Colonic mucosa (tissue), 4 donors: ENCODE measurements at regions not wholly inside any gene's neighbourhood (a gene's known extent, or its start where the extent isn't known, plus 50 kb on each side); places are given as distances from the start of the nearest gene placed in this dataset.

Experiments used
- DNase-seq: peaks from one replicate; pipeline ENCODE4 v3.0.0-alpha.2; 2020
- H3K27ac ChIP-seq: fragments of 200-600 bp; one replicate; pipeline ENCODE4 v1.8.0; 2021
- H3K27me3 ChIP-seq: fragments of 200-600 bp; one replicate; pipeline ENCODE4 v1.8.0; 2021
- H3K36me3 ChIP-seq: fragments of 200-600 bp; one replicate; pipeline ENCODE4 v1.8.0; 2021
- H3K4me1 ChIP-seq: fragments of 200-600 bp; one replicate; pipeline ENCODE4 v1.8.0; 2021; ENCODE audit warnings: mild to moderate bottlenecking
- H3K4me3 ChIP-seq: fragments of 200-600 bp; one replicate; pipeline ENCODE4 v1.8.0; 2021
- H3K9ac ChIP-seq, 2 donors: one replicate each; pipeline ENCODE4 v1.7.0; 2013; ENCODE audit warnings: control low read depth in 2 of 2, low read depth in 2 of 2, low read length in 2 of 2
- H3K9me3 ChIP-seq: fragments of 200-600 bp; one replicate; pipeline ENCODE4 v1.8.0; 2021
- intact Hi-C: fragments of 100-400 bp; cut with DNase I; formaldehyde crosslinking; loops from one replicate; pipeline ENCODE4 v1.14.1; 2022
- TF ChIP-seq, protein P1 (sequence below): fragments of 200-600 bp; IDR thresholded peaks from one replicate; pipeline ENCODE4 v1.8.0; 2022; ENCODE audit warnings: antibody characterized with exemption, mild to moderate bottlenecking
- donor health status: healthy.
- donor health status: DM: no; HTN: no; CAD: no.
- donor health status: DM: no; HTN: no; CAD: no.

- no peak for DNase-seq
- no peak overlapping the region for H3K27ac ChIP-seq
- TF ChIP-seq, protein P1, sequence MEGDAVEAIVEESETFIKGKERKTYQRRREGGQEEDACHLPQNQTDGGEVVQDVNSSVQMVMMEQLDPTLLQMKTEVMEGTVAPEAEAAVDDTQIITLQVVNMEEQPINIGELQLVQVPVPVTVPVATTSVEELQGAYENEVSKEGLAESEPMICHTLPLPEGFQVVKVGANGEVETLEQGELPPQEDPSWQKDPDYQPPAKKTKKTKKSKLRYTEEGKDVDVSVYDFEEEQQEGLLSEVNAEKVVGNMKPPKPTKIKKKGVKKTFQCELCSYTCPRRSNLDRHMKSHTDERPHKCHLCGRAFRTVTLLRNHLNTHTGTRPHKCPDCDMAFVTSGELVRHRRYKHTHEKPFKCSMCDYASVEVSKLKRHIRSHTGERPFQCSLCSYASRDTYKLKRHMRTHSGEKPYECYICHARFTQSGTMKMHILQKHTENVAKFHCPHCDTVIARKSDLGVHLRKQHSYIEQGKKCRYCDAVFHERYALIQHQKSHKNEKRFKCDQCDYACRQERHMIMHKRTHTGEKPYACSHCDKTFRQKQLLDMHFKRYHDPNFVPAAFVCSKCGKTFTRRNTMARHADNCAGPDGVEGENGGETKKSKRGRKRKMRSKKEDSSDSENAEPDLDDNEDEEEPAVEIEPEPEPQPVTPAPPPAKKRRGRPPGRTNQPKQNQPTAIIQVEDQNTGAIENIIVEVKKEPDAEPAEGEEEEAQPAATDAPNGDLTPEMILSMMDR = no peak
- no peak overlapping the region for H3K4me3 ChIP-seq
- H3K9me3 ChIP-seq = no peaks in the 10 kb centered on the region
- H3K27me3 ChIP-seq = no peaks in the 10 kb centered on the region
- H3K9ac ChIP-seq = no peak overlapping the region
- intact Hi-C loops = no loop called here
- H3K36me3 ChIP-seq = no peaks in the 10 kb centered on the region
- no peaks in the 10 kb centered on the region for H3K4me1 ChIP-seq
Observed at GRCh38 chr3:177935047-177935446, 601.2 kb upstream of the KCNMB2 start.

GRCh38 chr3:177936721-177937120 lies 599.5 kb upstream of the KCNMB2 start:
- Histone ChIP-seq H3K9me3 (no peaks in the 10 kb centered on the region), H3K4me1 (no peaks in the 10 kb centered on the region), H3K27ac (no peak overlapping the region), H3K9ac (no peak overlapping the region), H3K27me3 (no peaks in the 10 kb centered on the region), H3K36me3 (no peaks in the 10 kb centered on the region), H3K4me3 (no peak overlapping the region)
- intact Hi-C loops = no loop called here
- DNase-seq = no peak
- TF ChIP-seq, protein P1 = no peak

DNA sequence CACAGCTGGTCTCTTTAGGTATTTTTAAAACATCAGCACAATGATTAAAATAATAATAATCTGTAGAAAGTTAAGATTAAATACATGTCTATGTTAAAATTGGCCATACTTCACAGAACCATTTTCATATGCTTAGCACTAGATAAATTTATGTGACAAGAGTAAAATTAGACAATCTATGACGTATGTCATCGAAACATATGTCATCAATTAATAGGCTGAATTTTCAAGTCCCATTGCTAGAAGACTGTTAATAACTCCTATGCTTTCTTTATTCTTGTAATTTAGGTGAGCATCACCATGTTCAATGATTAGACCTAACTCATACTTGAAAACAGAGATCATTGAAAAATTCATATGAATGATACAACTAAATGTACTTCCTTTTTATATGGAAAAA lies 593.3 kb upstream of the KCNMB2 start:
- Histone ChIP-seq H3K27me3 (no peaks in the 10 kb centered on the region), H3K9me3 (no peaks in the 10 kb centered on the region), H3K27ac (no peak overlapping the region), H3K4me3 (no peak overlapping the region), H3K36me3 (no peaks in the 10 kb centered on the region), H3K9ac (no peak overlapping the region), H3K4me1 (no peaks in the 10 kb centered on the region)
- intact Hi-C loops = no loop called here
- DNase-seq = no peak
- TF ChIP-seq, protein P1 = no peak

GRCh38 chr3:177944228-177944661 lies 592.0 kb upstream of the KCNMB2 start:
- TF ChIP-seq, protein P1 = no peak
- H3K36me3 ChIP-seq = no peaks in the 10 kb centered on the region

DNA sequence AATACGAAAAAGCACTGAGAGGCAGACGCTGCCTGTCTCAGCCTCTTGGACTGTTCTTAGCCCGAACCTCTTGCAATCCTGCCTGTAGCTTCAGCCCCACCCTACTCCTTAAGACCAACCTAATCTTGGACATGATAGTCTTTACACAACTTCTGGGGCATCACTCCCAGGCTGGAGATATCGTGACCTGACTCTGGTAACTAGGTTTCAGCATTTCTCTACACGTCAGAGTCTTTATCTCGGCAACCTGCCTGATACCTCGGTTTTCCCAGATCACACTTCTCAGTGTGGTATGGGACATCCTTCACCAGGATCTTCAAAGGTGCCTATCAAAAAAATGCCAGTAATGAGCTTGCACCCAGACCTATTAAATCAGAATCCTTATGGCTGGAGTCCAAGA lies 590.2 kb upstream of the KCNMB2 start:
- TF ChIP-seq, protein P1 = no peak
- Histone ChIP-seq H3K4me3 (no peak overlapping the region), H3K27me3 (no peaks in the 10 kb centered on the region), H3K9ac (no peak overlapping the region), H3K36me3 (no peaks in the 10 kb centered on the region), H3K27ac (no peak overlapping the region), H3K4me1 (no peaks in the 10 kb centered on the region), H3K9me3 (no peaks in the 10 kb centered on the region)
- intact Hi-C loops = no loop called here
- DNase-seq = no peak

More at GRCh38 chr3:177944228-177944661, 592.0 kb upstream of the KCNMB2 start:
- DNase-seq = no peak
- no peak overlapping the region for H3K27ac ChIP-seq
- no peaks in the 10 kb centered on the region for H3K27me3 ChIP-seq
- H3K4me3 ChIP-seq = no peak overlapping the region
- no peak overlapping the region for H3K9ac ChIP-seq
- no peaks in the 10 kb centered on the region for H3K4me1 ChIP-seq
- intact Hi-C loops = no loop called here
- H3K9me3 ChIP-seq = no peaks in the 10 kb centered on the region

DNA sequence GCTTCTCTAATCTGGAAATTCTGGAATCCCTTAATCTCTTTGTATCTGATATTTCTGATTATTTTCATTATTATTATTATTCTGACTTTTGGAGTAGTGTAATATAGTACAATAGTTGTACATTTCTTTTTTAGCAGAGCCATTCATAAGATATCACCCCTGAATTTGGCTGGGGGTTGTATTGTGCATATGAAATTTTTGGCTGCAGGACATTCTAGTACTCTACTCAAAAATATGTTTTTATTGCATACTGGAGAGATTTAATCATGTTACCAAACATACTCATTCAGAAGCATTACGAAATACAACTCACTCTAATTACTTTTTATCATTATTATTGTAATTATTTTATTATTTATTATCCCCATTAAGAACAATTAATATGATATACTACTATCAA lies 589.7 kb upstream of the KCNMB2 start:
- Histone ChIP-seq H3K36me3 (no peaks in the 10 kb centered on the region), H3K4me3 (no peak overlapping the region), H3K9ac (no peak overlapping the region), H3K4me1 (no peaks in the 10 kb centered on the region), H3K9me3 (no peaks in the 10 kb centered on the region), H3K27me3 (no peaks in the 10 kb centered on the region), H3K27ac (no peak overlapping the region)
- intact Hi-C loops = no loop called here
- no peak for DNase-seq
- TF ChIP-seq, protein P1 = no peak
